ENCODE measurements at regions not wholly inside any gene's neighbourhood (a gene's known extent, or its start where the extent isn't known, plus 50 kb on each side); places are given as distances from the start of the nearest gene placed in this dataset.
"Not testable (repeated sequence)": the region's sequence is repeated elsewhere in the genome, so short reads cannot be mapped to it uniquely, and the experiment has no call there.

- in situ Hi-C loops (cut with HindIII; ENCODE audit: low sequenced_read_pairs) = no loop called here
These were observed 253.4 kb upstream of the CASK start for GRCh38 chrX:42176789-42177188.

GRCh38 chrX:42175843-42176242 is 252.5 kb upstream of the CASK start:
- no peak for DNase-seq (ENCODE audit: low spot score)
- in situ Hi-C loops (cut with HindIII; ENCODE audit: low sequenced_read_pairs) = no loop called here

More at GRCh38 chrX:42176789-42177188, 253.4 kb upstream of the CASK start:
- DNase-seq (ENCODE audit: low spot score) = no peak

- DNase-seq (ENCODE audit: low spot score); in situ Hi-C loops (cut with HindIII; ENCODE audit: low sequenced_read_pairs): not testable (repeated sequence)
These were observed 234.6 kb upstream of the CASK start for GRCh38 chrX:42157923-42158322.

- in situ Hi-C loops (cut with HindIII; ENCODE audit: low sequenced_read_pairs) = no loop called here
- DNase-seq (ENCODE audit: low spot score) = no peak
These were observed 228.5 kb upstream of the CASK start for GRCh38 chrX:42151808-42152207.

GRCh38 chrX:42149765-42150164 is 226.4 kb upstream of the CASK start:
- in situ Hi-C loops (cut with HindIII; ENCODE audit: low sequenced_read_pairs) = no loop called here

GRCh38 chrX:42149281-42149680 is 225.9 kb upstream of the CASK start:
- DNase-seq (ENCODE audit: low spot score) = no peak
- in situ Hi-C loops (cut with HindIII; ENCODE audit: low sequenced_read_pairs) = no loop called here

More at GRCh38 chrX:42149765-42150164, 226.4 kb upstream of the CASK start:
- DNase-seq (ENCODE audit: low spot score) = no peak

GRCh38 chrX:42143866-42144592 is 220.7 kb upstream of the CASK start:
- no peak for DNase-seq (ENCODE audit: low spot score)

GRCh38 chrX:42140320-42140719 is 217.0 kb upstream of the CASK start:
- DNase-seq (ENCODE audit: low spot score) = no peak
- in situ Hi-C loops (cut with HindIII; ENCODE audit: low sequenced_read_pairs) = no loop called here

More at GRCh38 chrX:42143866-42144592, 220.7 kb upstream of the CASK start:
- in situ Hi-C loops (cut with HindIII; ENCODE audit: low sequenced_read_pairs) = no loop called here

- in situ Hi-C loops (cut with HindIII; ENCODE audit: low sequenced_read_pairs) = no loop called here
- DNase-seq (ENCODE audit: low spot score) = no peak
These were observed 212.4 kb upstream of the CASK start for GRCh38 chrX:42135583-42136228.

- DNase-seq (ENCODE audit: low spot score) = no peak
- in situ Hi-C loops (cut with HindIII; ENCODE audit: low sequenced_read_pairs) = no loop called here
These were observed 208.5 kb upstream of the CASK start for GRCh38 chrX:42131856-42132255.

- no peak for DNase-seq (ENCODE audit: low spot score)
- in situ Hi-C loops (cut with HindIII; ENCODE audit: low sequenced_read_pairs) = no loop called here
These were observed 205.9 kb upstream of the CASK start for GRCh38 chrX:42129022-42129940.

GRCh38 chrX:42128587-42128986 is 205.2 kb upstream of the CASK start:
- DNase-seq (ENCODE audit: low spot score) = no peak
- in situ Hi-C loops (cut with HindIII; ENCODE audit: low sequenced_read_pairs) = no loop called here

GRCh38 chrX:42128020-42128419 is 204.7 kb upstream of the CASK start:
- in situ Hi-C loops (cut with HindIII; ENCODE audit: low sequenced_read_pairs) = no loop called here
- DNase-seq (ENCODE audit: low spot score) = no peak

GRCh38 chrX:42127563-42127962 is 204.2 kb upstream of the CASK start:
- no peak for DNase-seq (ENCODE audit: low spot score)
- in situ Hi-C loops (cut with HindIII; ENCODE audit: low sequenced_read_pairs) = no loop called here

- in situ Hi-C loops (cut with HindIII; ENCODE audit: low sequenced_read_pairs) = no loop called here
- DNase-seq (ENCODE audit: low spot score) = no peak
These were observed 200.0 kb upstream of the CASK start for GRCh38 chrX:42123369-42123768.

GRCh38 chrX:42119076-42119475 is 195.7 kb upstream of the CASK start:
- DNase-seq (ENCODE audit: low spot score) = no peak
- in situ Hi-C loops (cut with HindIII; ENCODE audit: low sequenced_read_pairs) = no loop called here

GRCh38 chrX:42117318-42117717 is 194.0 kb upstream of the CASK start:
- no peak for DNase-seq (ENCODE audit: low spot score)
- in situ Hi-C loops (cut with HindIII; ENCODE audit: low sequenced_read_pairs) = no loop called here

- in situ Hi-C loops (cut with HindIII; ENCODE audit: low sequenced_read_pairs) = no loop called here
- DNase-seq (ENCODE audit: low spot score) = no peak
These were observed 186.1 kb upstream of the CASK start for GRCh38 chrX:42109428-42109827.

GRCh38 chrX:42107495-42108488 is 184.4 kb upstream of the CASK start:
- DNase-seq (ENCODE audit: low spot score) = no peak
- in situ Hi-C loops (cut with HindIII; ENCODE audit: low sequenced_read_pairs) = no loop called here
